Stimulated activated CD4-positive, alpha-beta T cell treated with anti-CD3 and anti-CD28 coated beads, Interleukin-12 subunit alpha, Interleukin-12 subunit beta, amount 100 ng/mL, for 48 hours (primary cell): ENCODE measurements at regions not wholly inside any gene's neighbourhood (a gene's known extent, or its start where the extent isn't known, plus 50 kb on each side); places are given as distances from the start of the nearest gene placed in this dataset.
A peak's percentile ranks its signal among the peaks of the same experiment; 100 is the strongest.
"Not testable (repeated sequence)": the region's sequence is repeated elsewhere in the genome, so short reads cannot be mapped to it uniquely, and the experiment has no call there.

ENCODE experiments used
- DNase-seq, 3 donors: peaks; one replicate each; pipeline ENCODE4 v3.0.0-alpha.2; 2020; ENCODE audit warnings: low read depth in 2 of 3, low spot score in 1 of 3

DNA sequence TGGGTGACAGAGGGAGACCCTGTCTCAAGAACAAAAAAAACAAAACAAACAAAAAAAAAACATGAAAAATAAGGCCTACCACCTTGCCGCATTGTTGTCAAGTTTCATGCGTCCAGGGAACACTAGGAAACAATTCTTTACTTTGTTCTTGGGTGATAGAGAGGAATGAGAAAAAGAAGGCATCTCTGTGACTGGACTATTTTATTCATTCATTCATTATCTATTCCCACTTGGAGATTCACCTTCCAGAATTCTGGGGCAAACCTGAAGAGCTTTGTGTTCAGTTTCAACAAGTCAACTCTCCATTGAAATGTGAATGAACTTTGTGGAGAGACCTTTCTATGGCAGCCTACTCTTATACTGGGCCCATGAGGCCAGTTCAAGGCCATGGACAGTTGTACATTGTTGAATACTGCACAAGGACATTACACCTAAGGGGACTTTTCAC, 88.5 kb upstream of the NDUFV2 start:
- DNase-seq: no peak

DNA sequence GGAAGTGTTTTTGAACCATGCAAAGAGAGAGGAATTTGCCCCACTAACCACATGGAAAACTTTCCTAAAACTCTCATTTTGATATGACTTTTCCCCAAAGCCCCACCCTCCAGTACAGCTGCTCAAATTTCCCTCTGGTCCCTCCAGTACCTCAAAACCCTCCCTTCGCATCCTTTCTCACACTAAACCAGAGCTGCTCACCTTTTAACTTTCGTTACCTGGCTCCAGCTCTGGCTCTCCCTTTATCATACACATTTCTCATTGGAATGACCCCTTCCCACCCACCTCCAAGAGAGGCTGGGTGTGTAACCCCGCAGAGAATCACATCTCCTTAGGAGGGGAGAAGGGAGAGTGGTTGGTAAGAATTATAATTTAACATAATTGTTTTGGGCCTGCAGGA, 86.8 kb upstream of the NDUFV2 start:
- no peak for DNase-seq

DNA sequence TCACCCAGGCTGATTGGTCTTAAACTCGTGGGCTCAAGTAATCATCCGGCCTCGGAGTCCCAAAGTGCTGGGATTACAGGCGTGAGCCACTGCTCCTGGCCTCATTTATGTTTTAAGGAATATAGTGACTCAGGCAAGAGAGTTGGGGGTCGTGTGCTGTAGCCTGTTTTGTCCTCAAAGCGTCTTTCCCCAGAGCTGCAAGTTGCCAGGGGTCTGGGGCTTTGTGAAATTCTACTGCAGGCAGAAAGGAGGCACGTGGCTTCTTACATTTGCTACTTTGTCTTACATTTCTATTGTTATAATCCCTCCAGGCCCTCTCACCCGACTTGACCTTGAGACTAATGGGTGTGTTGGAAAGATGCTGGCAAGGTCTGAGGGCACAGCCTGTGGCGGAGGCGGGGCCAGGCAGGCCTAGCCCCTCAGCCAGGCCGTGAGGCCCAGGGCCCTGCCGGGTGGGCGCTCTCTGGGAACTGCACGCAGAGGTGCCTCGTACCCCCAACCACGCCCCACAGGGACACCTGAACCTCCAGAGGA, 85.8 kb upstream of the NDUFV2 start:
- DNase-seq: no peak

DNA sequence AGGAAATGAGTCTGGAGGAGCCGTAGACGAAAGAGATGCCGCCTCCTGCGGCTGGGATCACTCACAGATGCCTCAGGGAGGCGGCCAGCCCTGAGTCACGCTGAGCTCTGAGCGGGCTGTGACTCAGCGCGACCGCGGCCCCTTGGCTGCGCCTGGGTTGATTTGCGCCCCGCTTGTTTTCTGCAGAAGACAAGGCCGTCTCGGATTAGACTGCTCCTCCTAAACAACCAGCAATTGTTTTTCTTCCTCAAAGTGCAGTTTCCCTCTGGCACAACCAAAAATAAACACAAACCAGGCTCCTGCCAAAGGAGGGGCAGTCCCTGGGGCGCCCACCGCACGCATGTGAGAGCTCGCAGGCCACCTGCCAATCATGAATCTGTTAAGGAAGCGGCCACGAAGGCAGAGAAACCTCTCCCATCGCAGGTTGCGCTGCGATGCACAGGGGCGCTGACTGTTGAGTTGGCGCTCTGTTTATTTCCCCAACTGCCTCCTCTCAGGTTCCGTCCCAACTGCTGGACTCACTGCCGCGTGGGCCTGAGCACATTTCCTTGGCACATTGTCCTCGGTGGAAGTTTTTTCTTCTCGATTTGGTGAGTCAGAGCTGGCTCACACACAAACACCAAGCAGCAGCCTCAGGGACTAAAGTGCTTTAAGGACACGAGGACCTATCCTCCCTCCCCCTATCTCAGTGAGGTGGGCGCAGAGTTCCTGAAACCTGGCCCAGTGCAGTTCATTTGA, 85.2 kb upstream of the NDUFV2 start:
- peak; percentile 58 to 74 (median 74) for DNase-seq

DNA sequence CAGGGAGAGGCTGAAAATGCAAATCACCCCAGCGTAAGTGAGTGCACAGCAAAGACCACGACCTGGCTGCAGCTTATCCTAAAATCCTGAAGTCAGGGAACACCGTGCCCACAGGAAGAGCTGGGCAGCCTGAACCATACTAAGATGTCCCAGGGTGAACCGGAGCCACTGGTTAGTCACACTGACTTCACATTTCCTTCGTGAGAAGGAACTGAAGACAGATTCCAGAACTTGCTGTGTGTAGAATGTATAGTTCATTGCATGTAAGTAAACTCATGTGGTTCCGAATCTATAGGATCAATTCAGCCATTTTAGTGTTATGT, 84.6 kb upstream of the NDUFV2 start:
- no peak for DNase-seq

DNA sequence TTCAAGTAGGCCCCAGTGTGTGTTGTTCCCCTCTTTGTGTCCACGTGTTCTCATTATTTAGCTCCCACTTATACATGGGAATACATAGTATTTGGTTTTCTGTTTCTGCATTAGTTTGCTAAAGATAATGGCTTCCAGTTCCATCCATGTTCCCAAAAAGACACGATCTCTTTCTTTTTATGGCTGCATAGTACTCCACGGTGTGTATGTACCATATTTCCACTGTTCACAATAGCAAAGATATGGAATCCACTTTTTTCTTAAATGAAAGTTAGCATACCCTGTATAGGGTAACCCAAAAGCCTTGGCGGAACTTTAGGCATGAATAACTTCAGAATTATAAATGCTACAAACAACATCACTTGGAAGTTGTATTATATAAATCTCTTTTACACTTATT, 83.4 kb upstream of the NDUFV2 start:
- no peak for DNase-seq

DNA sequence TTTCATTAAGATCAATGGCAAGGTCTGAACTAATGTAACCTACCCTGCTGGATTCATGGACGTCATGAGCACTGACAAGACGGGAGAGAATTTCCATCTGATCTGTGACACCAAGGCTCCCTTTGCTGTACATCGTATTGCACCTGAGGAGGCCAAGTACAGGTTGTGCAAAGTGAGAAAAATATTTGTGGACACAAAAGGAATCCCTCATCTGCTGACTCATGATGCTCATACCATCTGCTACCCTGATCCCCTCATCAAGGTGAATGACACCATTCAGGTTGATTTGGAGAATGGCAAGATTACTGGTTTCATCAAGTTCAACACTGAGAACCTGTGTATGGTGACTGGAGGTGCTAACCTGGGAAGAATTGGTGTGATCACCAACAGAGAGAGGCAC, 82.3 kb upstream of the NDUFV2 start:
- no peak for DNase-seq

DNA sequence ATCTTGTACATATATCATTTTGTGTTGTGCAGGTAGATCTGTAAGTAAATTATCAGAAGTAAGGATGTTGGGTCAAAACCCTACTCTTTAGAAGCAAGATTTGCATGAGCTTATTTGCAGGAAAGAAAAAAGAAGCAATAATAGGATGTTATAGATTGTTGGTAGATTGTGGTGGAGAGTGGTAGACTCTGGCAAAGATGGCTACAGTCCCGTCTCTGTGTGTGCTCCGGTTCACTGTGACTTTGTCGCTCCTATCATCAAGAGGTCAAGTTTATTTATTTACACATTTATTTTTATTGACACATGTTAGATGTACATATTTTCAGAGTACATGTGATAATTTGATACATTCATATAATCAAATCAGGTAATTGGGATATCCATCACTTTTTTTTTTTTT, 81.0 kb upstream of the NDUFV2 start:
- no peak for DNase-seq

DNA sequence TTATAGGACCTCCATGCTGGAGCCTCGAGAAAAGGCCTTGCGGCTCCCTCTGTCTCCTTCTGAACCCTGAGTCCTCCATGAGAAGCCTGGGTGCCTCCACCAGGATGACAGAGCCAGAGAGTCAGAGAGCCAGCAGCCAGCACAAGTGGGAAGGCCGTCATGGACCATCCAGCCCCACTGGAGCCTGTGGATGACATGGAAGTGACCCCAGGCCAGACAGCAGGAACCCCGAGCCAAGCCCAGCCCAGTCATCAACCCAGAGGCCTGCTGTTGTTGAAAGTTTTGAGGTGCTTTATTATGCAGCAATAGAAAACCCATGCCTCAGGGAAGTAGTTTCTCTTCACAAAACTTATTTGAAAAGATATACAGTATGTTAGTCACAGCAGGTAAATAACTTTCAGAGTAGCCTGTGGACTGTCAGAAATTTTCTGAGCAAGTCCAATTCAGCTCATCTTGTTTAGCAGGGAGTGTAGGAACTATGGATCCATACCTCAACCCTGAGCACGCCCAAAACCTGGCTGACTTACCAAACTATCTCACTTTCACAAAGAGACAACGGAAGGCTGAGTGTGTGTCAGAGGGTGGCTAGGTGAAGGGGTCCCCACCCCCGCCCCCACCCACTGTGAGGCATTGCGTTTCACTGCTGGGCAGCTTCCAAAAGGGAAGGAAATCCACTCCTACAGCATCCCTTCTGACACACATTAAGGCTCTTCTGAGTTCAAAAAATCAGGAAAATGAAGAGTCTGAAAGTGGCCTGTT, 79.9 kb upstream of the NDUFV2 start:
- DNase-seq: no peak

DNA sequence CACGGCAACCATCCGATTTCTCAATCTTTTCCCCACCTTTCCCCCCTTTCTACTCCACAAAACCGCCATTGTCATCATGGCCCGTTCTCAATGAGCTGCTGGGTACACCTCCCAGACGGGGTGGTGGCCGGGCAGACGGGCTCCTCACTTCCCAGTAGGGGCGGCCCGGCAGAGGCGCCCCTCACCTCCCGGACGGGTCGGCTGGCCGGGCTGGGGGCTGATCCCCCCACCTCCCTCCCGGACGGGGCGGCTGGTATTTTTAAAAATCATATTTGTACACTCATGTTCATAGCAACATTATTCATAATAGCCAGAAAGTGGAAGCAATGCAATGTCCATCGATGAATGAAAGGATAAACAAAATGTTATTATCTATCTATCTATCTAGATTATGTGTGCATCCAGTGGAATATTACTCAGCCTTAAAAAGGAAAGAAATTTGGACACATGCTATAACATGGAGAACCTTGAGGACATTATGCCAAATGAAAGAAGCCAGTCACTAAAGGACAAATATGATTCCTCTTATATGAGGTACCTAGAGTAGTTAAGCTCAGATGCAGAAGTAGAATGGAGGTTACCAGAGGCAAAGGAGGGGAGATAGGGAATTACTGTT, 78.4 kb upstream of the NDUFV2 start:
- not testable (repeated sequence) for DNase-seq

DNA sequence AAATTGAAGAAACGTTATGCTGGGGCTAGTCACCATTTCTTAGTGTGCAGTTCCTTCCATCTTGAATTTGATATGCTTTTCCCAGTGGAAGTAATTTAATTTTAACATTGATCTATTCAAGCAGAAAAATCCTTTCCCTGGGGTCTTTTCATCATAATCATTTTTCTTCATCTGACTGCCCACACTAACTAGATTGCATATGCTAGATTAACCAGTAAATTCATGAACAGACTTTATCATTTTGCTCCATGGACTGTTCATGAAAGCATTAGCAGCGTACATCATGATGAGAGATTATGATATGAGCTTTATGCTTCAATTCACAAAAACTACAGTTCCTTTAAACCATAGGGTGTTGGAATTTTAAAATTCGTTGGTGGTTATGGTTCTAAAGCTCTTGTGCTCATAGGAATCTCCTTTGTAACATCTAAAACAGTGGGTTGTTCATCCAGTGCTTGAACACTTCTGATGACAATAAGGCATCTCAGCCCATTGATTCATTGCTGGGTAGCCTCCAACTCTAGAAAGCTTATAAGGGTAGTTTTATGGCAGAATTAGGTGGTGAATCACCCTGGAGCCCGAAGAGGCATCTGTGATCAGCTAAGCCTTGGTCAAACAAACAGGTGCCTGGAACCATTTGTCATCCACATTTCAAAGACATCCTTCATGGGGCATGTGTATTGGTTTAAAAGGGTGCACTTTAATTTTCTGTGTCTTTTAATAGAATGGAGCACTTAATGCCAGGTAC, 77.2 kb upstream of the NDUFV2 start:
- DNase-seq: no peak

DNA sequence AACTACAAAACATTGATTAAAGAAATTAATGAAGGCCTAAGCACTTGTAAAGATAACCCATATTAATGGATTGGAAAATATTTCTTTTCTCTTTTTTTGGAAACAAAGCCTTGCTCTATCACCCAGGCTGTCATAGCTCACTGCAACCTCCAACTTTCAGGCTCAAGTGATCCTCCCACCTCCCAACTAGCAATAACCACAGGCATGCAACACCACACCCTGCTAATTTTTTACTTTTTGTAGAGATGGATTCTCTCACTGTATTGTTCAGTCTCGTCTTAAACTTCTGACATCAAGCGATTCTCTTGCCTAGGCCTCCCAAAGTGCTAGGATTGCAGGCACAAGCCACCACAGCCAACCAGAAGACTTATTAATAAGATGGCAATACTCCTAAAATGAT, 73.4 kb upstream of the NDUFV2 start:
- DNase-seq: no peak

DNA sequence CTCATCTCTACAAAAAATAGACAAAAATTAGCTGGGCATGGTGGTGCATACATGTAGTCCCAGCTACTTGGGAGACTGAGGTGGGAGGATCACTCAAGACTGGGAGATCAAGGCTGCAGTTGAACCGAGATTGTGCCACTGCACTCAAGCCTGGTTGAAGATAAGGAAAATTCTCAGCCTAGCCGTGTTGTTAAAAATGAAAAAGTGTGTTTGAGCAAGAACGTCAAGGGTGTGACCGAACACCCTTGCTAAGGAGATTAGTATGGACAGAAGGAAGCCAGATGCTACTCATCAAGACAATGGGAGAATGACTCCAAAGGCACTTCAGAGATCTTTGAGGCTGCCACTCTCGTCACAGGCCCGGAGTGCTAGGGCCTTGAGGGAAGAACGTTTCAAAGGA, 70.0 kb upstream of the NDUFV2 start:
- no peak for DNase-seq

DNA sequence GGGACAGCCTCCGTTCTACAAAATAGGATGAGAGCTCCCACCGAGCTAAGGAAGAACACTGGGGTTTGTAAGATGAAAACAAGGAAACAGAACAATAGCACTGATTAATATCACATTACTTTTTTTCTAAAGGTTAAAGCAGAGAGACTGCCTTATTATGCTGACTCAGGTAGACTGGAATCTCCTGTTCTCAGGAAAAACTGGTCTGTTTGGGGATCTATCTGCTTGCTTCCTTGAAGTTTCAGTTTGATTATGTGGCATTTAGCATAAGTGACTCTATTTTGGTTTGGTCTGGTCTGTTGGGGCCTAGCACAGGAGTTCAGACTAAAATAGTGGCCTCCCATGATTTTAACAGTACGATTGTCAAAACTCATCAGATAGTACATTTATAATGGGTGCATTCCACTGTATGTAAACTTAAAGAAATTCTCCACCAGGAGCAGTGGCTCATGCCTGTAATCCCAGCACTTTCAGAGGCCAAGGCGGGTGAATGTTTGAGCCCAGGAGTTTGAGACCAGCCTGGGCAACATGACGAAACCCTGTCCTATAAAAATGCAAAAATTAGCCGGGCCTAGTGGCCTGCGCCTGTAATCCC, 64.1 kb upstream of the NDUFV2 start:
- no peak for DNase-seq

DNA sequence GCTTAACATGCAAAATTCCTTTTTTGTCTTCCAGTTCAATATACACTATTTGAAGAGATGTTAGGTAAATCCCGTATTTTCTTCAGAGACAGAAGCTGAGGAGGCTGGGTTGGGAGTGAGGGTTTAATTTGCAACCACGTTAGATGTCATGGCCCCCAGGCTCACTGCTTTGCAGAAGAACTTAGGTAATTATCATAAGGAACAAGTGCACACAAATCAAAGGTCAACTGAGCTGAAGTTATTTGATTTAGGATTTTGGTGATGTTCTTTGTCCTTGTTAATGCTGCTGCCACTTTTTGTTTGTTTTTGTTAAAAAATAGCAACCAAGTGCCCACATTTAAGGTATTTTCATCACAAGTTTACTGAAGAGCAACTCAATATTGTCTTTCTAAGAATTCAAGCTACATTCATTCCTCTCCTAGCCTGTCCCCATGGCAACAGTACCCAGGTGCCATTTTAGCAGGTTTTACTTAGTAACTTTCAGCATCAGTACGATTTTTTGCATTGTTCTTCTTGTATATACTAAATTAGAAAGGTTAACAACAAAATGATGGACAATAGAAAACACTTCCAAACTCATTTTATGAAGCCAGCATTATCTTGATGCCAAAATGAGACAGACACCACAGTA, 62.9 kb upstream of the NDUFV2 start:
- DNase-seq: no peak

DNA sequence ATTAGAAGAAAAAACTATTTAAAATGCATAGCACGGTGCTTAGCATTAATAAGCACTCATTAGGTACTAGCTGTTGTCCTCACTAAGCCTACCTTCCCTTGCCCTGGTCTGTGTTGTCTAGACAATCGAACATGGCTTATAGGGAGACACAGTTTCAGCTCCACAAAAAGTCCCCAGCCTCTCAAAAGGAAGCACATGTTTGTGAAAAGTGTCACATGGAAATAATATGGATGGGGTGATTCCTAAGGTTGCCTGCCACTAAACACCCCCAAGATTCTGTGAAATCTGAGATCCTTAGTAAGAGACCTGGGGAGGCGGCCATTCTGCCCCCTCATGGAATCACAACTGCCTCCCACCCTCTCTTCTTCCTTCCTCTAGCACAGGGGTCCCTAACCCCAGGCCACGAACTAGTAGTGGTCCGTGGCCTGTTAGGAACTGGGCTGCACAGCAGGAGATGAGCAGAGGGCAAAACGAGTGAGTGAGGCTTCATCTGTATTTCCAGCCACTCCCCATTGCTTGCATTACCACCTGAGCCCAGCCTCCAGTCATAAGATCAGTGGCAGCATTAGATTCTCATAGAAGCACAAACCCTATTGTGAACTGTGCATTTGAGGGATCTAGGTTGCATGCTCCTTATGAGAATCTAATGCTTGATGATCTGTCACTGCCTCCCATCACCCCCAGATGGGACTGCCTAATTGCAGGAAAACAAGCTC, 59.6 kb upstream of the NDUFV2 start:
- DNase-seq: no peak

DNA sequence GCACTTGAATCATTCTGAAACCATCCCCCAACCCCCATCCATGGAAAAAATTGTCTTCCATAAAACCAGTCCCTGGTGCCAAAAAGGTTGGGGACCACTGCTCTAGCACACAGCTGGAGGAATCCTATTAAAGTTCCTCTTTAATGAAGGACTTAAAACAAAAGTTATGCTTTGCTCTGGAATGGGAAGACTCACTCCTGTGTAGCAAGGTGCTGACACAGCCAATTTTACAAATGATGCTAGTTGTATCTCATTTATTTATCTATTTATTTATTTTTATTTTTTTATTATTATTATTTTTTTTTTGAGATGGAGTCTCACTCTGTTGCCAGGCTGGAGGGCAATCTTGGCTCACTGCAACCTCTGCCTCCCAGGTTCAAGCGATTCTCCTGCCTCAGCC, 58.9 kb upstream of the NDUFV2 start:
- DNase-seq: no peak

DNA sequence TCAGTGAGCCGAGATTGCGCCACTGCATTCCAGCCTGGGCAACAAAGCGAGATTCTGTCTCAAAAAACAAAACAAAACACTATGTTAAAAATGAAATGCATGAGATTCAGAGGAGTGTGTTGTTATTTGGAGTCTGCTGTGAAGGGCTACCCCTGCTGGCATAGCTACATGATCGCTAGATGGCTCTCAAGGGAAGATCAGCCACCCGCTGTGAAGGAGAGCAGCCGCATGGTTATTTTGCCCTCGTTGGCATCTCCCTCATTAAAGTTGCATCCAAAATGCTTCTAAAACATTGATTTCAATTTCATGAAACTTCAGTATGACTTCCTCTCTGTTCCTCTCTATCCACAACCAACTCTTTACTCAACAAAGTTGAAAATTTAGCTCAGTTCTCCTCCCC, 54.8 kb upstream of the NDUFV2 start:
- DNase-seq: no peak

DNA sequence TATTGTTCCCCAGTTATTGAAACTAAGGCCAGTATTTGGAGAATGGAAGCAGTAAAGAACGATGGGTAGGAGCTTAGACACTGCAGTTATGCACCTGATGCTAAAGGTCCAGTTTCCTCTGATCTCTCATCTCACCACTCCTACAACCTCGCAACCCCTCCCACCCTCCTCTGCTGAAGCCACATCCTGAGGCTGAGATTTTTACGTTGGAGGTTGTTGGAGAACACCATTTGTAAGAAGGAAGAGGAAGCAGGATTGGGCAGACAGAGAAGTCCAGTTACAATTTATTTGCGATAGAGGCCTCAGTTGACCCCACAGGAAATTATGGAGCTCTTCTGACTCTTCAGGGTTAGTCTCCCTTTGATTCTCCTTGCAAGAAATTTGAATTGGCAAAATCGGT, 54.3 kb upstream of the NDUFV2 start:
- DNase-seq: no peak
